ENCODE measurements at regions not wholly inside any gene's neighbourhood (a gene's known extent, or its start where the extent isn't known, plus 50 kb on each side); places are given as distances from the start of the nearest gene placed in this dataset.

DNA sequence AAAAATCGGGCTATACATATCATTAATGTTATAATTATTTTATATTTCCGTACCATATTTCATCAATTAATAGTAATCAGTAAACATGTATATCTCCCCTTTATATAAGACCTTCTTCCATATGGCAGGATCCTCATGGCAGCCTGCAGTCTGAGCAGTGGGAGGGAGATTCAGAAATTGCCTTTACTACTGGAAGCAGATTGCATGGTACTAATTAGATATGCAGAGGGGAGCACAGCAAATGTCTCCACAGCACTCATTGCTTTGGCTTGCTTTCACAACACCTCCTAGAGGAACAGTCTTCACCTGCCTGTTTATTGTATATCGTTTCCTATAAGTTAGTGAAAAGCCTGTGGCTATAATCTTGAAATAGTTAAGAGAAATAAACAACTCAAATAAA, 585.8 kb upstream of the GOT2 start:
- TF ChIP-seq, protein P1, sequence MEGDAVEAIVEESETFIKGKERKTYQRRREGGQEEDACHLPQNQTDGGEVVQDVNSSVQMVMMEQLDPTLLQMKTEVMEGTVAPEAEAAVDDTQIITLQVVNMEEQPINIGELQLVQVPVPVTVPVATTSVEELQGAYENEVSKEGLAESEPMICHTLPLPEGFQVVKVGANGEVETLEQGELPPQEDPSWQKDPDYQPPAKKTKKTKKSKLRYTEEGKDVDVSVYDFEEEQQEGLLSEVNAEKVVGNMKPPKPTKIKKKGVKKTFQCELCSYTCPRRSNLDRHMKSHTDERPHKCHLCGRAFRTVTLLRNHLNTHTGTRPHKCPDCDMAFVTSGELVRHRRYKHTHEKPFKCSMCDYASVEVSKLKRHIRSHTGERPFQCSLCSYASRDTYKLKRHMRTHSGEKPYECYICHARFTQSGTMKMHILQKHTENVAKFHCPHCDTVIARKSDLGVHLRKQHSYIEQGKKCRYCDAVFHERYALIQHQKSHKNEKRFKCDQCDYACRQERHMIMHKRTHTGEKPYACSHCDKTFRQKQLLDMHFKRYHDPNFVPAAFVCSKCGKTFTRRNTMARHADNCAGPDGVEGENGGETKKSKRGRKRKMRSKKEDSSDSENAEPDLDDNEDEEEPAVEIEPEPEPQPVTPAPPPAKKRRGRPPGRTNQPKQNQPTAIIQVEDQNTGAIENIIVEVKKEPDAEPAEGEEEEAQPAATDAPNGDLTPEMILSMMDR (IDR thresholded peaks at IDR 0.05; ENCODE audit: poor library complexity, severe bottlenecking), result no peak
- TF ChIP-seq EP300 (conservative IDR thresholded peaks at IDR 0.05; ENCODE audit: poor library complexity, severe bottlenecking), result no peak
- no peak for TF ChIP-seq TAF1 (IDR thresholded peaks at IDR 0.05; ENCODE audit: low read depth)
- no peak for TF ChIP-seq EZH2 (IDR thresholded peaks at IDR 0.05; ENCODE audit: borderline replicate concordance, insufficient read depth, low read length, poor library complexity, severe bottlenecking)
- no peak for TF ChIP-seq POLR2AphosphoS5 (IDR thresholded peaks at IDR 0.05)

Data from neural cell (in vitro differentiated cells).